Activated naive CD8-positive, alpha-beta T cell treated with anti-CD3 and anti-CD28 coated beads, Interleukin-2, amount 10 ng/mL, durations not matched to agents 7 days and 5 days (primary cell): ENCODE measurements at regions not wholly inside any gene's neighbourhood (a gene's known extent, or its start where the extent isn't known, plus 50 kb on each side); places are given as distances from the start of the nearest gene placed in this dataset.
"Not testable (repeated sequence)": the region's sequence is repeated elsewhere in the genome, so short reads cannot be mapped to it uniquely, and the experiment has no call there.

ENCODE experiments used
- ATAC-seq: fragments of 150-1000 bp; cut with Tn5 transposase; one replicate; pipeline ENCODE4 v1.10.0; 2021; ENCODE audit warnings: low read depth, moderate library complexity
- POLR2A ChIA-PET: fragments of 350-600 bp; sonication (Branson Sonifier 250); formaldehyde crosslinking; loops from one replicate; lab custom pipeline; 2021; ENCODE audit warnings: antibody characterized with exemption; lab: Charles Lee
- DNase-seq: peaks from one replicate; pipeline ENCODE4 v3.0.0; 2021
- H3K27ac Mint-ChIP-seq: one replicate; pipeline ENCODE4 v1.8.0; 2022; ENCODE audit warnings: mild to moderate bottlenecking, mixed read lengths
- H3K27me3 Mint-ChIP-seq: one replicate; pipeline ENCODE4 v1.8.0; 2022; ENCODE audit warnings: mild to moderate bottlenecking, moderate library complexity, mixed read lengths
- H3K36me3 Mint-ChIP-seq: one replicate; pipeline ENCODE4 v1.8.0; 2021; ENCODE audit warnings: mild to moderate bottlenecking, mixed read lengths
- H3K4me1 Mint-ChIP-seq: one replicate; pipeline ENCODE4 v1.8.0; 2021; ENCODE audit warnings: mixed read lengths
- H3K4me3 Mint-ChIP-seq: one replicate; pipeline ENCODE4 v1.8.0; 2022; ENCODE audit warnings: mild to moderate bottlenecking, moderate library complexity, mixed read lengths
- H3K9me3 Mint-ChIP-seq: one replicate; pipeline ENCODE4 v1.8.0; 2021; ENCODE audit warnings: mixed read lengths

DNA sequence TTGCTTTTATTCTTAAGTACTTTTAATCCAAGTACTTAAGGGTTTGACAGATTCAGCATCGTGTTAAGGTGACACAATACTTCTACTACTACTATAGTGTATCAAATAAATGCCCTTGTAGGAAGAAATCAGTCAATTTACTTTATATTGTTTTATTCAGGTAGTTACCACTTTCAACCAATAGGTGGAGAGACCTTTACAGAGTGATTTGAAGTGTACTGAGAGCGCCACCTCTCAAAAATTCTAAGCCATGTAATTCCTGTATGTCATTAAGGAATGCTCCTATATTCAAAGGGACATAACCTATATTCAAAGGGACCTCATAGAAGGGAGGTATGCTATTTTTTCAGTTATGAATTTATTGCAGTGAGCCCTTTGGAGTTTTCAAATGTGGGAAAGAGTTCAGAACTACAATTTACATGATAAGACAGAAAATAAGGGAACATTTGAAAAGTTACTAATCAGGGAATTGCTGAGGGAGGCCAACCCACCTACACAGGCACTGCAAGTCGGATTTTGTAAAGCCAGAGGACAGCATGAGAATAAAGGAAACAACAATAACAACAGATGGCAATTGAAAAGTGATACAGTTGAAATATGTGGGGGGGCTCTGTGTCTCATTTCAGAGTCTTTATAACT lies 955.6 kb downstream of the TBC1D32 start:
- Mint-ChIP-seq H3K9me3 (no peaks in the 10 kb centered on the region), H3K4me1 (no peaks in the 10 kb centered on the region), H3K36me3 (no peaks in the 10 kb centered on the region), H3K27ac (no peak overlapping the region), H3K4me3 (no peak overlapping the region), H3K27me3 (no peaks in the 10 kb centered on the region)
- POLR2A ChIA-PET = no interaction called here
- ATAC-seq (no peak), DNase-seq (no peak)

DNA sequence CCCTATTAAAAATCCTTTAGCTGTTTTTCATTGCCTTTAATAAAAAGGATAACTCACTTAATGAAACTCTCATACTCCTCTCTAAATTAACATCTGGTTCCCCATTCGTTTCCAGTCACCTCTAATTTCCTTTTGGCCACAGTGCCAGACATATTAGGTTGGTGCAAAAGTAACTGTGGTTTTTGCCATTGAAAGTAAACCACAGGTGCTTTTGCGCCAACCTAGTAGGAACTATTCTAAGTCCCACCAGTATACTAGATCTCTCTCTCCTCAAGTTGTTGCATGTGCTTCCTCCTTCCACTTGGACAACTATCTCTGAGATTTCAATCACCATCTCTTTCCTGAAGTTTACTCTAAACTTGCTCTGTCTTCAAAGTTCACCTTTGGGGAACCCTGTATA lies 961.1 kb downstream of the TBC1D32 start:
- Mint-ChIP-seq H3K36me3 (no peaks in the 10 kb centered on the region), H3K4me3 (no peak overlapping the region), H3K9me3 (no peaks in the 10 kb centered on the region), H3K27ac (no peak overlapping the region), H3K4me1 (no peaks in the 10 kb centered on the region), H3K27me3 (no peaks in the 10 kb centered on the region)
- DNase-seq = no peak
- POLR2A ChIA-PET = no interaction called here
- no peak for ATAC-seq

- peaks cover 4% of the 10 kb centered on the region for H3K9me3 Mint-ChIP-seq
- POLR2A ChIA-PET = no interaction called here
- ATAC-seq = no peak
- H3K27ac Mint-ChIP-seq = no peak overlapping the region
- H3K36me3 Mint-ChIP-seq = no peaks in the 10 kb centered on the region
- no peaks in the 10 kb centered on the region for H3K27me3 Mint-ChIP-seq
- no peak overlapping the region for H3K4me3 Mint-ChIP-seq
- no peaks in the 10 kb centered on the region for H3K4me1 Mint-ChIP-seq
- DNase-seq = no peak
Measured at GRCh38 chr6:120363429-120363828, 970.9 kb downstream of the TBC1D32 start.

GRCh38 chr6:120358535-120358934 lies 975.7 kb downstream of the TBC1D32 start:
- H3K27ac Mint-ChIP-seq, H3K36me3 Mint-ChIP-seq, H3K4me3 Mint-ChIP-seq, H3K27me3 Mint-ChIP-seq, POLR2A ChIA-PET, DNase-seq, ATAC-seq, H3K9me3 Mint-ChIP-seq, H3K4me1 Mint-ChIP-seq: not testable (repeated sequence)

GRCh38 chr6:120357447-120357846 lies 976.8 kb downstream of the TBC1D32 start:
- peaks cover 3% of the 10 kb centered on the region for H3K4me1 Mint-ChIP-seq
- H3K4me3 Mint-ChIP-seq = no peak overlapping the region
- no peak overlapping the region for H3K27ac Mint-ChIP-seq
- POLR2A ChIA-PET = no interaction called here
- no peaks in the 10 kb centered on the region for H3K27me3 Mint-ChIP-seq
- ATAC-seq (no peak), DNase-seq (no peak)
- H3K9me3 Mint-ChIP-seq = peaks cover 7% of the 10 kb centered on the region
- no peaks in the 10 kb centered on the region for H3K36me3 Mint-ChIP-seq

DNA sequence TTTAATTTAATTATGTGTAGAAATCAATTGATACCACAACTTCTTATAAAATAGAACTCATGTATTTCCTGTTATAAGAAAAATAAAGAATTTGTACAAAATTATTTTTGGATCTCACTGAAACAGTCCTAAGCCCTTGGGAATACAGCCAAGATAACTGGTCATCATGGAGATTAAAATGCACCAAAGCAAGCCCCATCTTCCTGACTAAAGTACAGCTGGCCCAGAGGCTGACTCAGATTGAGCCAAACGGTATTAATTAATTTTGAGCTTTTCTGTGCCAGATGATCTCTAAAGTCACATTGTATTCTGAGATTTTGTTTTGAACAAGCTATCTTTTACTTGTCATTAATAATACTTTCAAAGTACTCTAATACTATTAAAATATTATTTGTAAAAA lies 978.5 kb downstream of the TBC1D32 start:
- peaks cover 9% of the 10 kb centered on the region for H3K9me3 Mint-ChIP-seq
- no peaks in the 10 kb centered on the region for H3K36me3 Mint-ChIP-seq
- no peak overlapping the region for H3K4me3 Mint-ChIP-seq
- no peak for DNase-seq
- peaks cover 3% of the 10 kb centered on the region for H3K4me1 Mint-ChIP-seq
- H3K27me3 Mint-ChIP-seq = peaks cover 1% of the 10 kb centered on the region
- POLR2A ChIA-PET = no interaction called here
- ATAC-seq = no peak
- no peak overlapping the region for H3K27ac Mint-ChIP-seq

GRCh38 chr6:120354452-120355098 lies 979.7 kb downstream of the TBC1D32 start:
- H3K36me3 Mint-ChIP-seq = no peaks in the 10 kb centered on the region
- DNase-seq (no peak), ATAC-seq (peak; percentile 42)
- H3K9me3 Mint-ChIP-seq = peaks cover 9% of the 10 kb centered on the region
- H3K27me3 Mint-ChIP-seq = peaks cover 1% of the 10 kb centered on the region
- H3K4me1 Mint-ChIP-seq = peaks cover 3% of the 10 kb centered on the region
- H3K27ac Mint-ChIP-seq = no peak overlapping the region
- POLR2A ChIA-PET = no interaction called here
- no peak overlapping the region for H3K4me3 Mint-ChIP-seq

DNA sequence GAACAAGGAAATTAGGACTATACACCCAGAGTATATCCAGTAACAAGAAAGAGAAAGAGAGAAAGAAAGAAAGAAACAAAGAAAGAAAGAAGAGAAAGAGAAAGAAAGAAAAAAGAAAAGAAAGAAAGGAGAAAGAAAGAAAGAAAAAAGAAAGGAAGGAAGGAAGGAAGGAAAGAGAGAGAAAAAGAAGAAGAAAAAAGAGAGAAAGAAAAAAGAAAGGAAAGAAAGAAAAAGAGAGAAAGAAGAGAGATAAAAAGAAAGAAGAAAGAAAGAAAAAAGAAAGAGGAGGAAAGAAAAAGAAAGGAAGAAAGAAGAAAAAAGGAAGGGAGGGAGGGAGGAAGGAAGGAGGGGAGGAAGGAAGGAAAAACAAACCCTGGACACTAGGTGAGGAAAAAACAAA lies 981.8 kb downstream of the TBC1D32 start:
- Mint-ChIP-seq H3K9me3 (peaks cover 2% of the 10 kb centered on the region), H3K27me3 (peaks cover 1% of the 10 kb centered on the region), H3K36me3 (no peaks in the 10 kb centered on the region), H3K4me1 (peaks cover 3% of the 10 kb centered on the region), H3K4me3 (no peak overlapping the region), H3K27ac (no peak overlapping the region)
- POLR2A ChIA-PET = no interaction called here
- ATAC-seq = no peak
- DNase-seq = no peak

GRCh38 chr6:120348926-120349325 lies 985.4 kb downstream of the TBC1D32 start:
- POLR2A ChIA-PET = no interaction called here
- H3K4me1 Mint-ChIP-seq = no peaks in the 10 kb centered on the region
- peaks cover 2% of the 10 kb centered on the region for H3K9me3 Mint-ChIP-seq
- peaks cover 1% of the 10 kb centered on the region for H3K27me3 Mint-ChIP-seq
- no peak overlapping the region for H3K27ac Mint-ChIP-seq
- H3K36me3 Mint-ChIP-seq = no peaks in the 10 kb centered on the region
- no peak overlapping the region for H3K4me3 Mint-ChIP-seq
- no peak for ATAC-seq
- no peak for DNase-seq

DNA sequence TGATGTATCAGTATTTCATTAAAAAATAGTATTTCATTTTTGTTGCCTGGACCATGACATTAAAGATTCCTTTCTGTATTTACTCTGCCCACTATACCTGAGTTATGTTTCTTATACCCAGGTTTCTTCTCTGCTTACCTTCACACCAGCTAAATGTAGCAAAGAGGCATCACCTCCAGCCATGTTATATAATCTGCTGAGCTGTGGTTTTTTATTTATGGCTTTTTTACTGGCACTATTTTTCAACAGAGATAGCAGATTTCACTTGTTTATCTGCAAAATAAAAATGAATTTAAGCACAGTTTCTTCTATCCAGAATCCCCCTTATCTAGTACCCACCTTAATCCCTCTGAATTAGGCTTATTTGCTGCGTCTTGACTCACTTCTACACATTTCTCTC lies 979.0 kb upstream of the MAN1A1 start:
- no peak overlapping the region for H3K4me3 Mint-ChIP-seq
- H3K36me3 Mint-ChIP-seq = no peaks in the 10 kb centered on the region
- DNase-seq (no peak), ATAC-seq (no peak)
- no peak overlapping the region for H3K27ac Mint-ChIP-seq
- POLR2A ChIA-PET = no interaction called here
- H3K27me3 Mint-ChIP-seq = no peaks in the 10 kb centered on the region
- no peaks in the 10 kb centered on the region for H3K9me3 Mint-ChIP-seq
- H3K4me1 Mint-ChIP-seq = no peaks in the 10 kb centered on the region

DNA sequence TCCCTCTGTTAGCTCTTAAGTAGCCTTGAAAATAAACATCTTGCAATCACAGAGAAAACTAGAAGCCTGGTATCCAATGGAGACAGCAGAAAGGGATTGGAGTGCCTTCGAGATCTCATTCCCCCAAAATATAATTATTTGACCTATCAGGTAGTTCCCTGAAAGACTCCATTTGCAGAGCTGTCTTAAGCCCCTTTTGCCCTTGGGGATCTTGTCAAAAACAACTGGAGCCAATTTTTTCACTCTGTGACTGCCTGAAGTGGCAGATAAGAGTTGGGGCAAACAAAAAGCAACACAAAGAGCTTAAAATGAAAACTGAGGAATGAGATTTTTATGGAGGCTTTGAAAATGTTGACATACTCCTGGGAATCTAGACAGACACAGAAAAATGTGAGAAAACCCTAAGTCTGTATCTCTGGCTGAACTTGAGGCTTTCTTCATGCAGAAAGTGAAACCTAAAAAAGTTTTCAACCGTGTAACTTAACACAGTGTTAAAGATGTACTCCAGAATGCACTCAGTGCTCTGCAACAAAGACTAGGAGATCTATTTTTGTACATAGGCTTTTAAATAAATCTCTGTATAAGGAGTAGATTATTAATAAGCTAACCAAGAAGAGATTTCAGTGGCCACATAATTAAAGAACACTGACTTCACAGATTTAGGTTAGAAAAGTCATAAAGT lies 971.1 kb upstream of the MAN1A1 start:
- Mint-ChIP-seq H3K27ac (no peak overlapping the region), H3K9me3 (peaks cover 2% of the 10 kb centered on the region), H3K4me3 (no peak overlapping the region), H3K36me3 (no peaks in the 10 kb centered on the region), H3K4me1 (no peaks in the 10 kb centered on the region), H3K27me3 (no peaks in the 10 kb centered on the region)
- DNase-seq (no peak), ATAC-seq (no peak)
- POLR2A ChIA-PET = no interaction called here

DNA sequence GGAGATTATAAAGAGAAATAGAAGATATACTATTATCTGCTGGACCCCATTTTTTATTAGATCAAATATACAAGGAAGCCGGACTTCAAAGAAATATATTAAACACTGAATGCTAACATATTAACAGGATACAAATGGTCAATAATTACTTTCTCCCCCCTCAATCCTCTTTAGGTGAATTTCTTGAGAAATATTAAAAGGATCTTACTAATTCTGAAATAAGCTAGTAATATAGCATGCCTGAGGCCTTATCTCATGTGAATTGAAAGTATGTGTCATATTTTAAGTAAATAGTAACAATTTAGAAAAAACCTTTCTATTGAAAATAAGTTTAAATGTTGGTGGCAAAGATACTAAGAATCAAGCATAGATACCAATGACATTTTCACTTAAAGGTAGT lies 954.7 kb upstream of the MAN1A1 start:
- no peak overlapping the region for H3K4me3 Mint-ChIP-seq
- no peaks in the 10 kb centered on the region for H3K36me3 Mint-ChIP-seq
- H3K27ac Mint-ChIP-seq = no peak overlapping the region
- no peaks in the 10 kb centered on the region for H3K9me3 Mint-ChIP-seq
- no peaks in the 10 kb centered on the region for H3K27me3 Mint-ChIP-seq
- no peaks in the 10 kb centered on the region for H3K4me1 Mint-ChIP-seq
- no peak for DNase-seq
- POLR2A ChIA-PET = no interaction called here
- no peak for ATAC-seq

GRCh38 chr6:120303527-120303926 lies 954.0 kb upstream of the MAN1A1 start:
- H3K4me1 Mint-ChIP-seq = no peaks in the 10 kb centered on the region
- H3K4me3 Mint-ChIP-seq = no peak overlapping the region
- H3K36me3 Mint-ChIP-seq = no peaks in the 10 kb centered on the region
- H3K27ac Mint-ChIP-seq = no peak overlapping the region
- ATAC-seq (no peak), DNase-seq (no peak)
- POLR2A ChIA-PET = no interaction called here
- H3K27me3 Mint-ChIP-seq = no peaks in the 10 kb centered on the region
- no peaks in the 10 kb centered on the region for H3K9me3 Mint-ChIP-seq

DNA sequence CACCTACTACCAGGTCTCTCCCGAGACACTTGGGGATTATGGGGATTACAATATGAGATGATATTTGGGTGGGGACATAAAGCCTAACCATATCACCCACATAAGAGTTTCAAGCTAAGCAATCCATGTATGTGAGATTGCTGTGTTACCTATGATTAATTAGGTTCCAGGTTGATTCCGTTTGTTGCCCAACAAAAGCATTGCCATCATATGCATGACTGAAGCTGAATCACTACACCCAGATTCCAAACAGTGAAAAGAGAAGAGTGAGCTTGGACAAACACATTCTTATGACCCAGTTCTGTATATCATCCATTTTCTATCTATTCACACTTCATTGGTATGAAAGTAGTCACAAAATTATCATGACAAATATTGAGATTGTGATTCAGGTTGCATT lies 952.5 kb upstream of the MAN1A1 start:
- H3K9me3 Mint-ChIP-seq = no peaks in the 10 kb centered on the region
- H3K27ac Mint-ChIP-seq = no peak overlapping the region
- H3K27me3 Mint-ChIP-seq = no peaks in the 10 kb centered on the region
- POLR2A ChIA-PET = no interaction called here
- H3K4me1 Mint-ChIP-seq = no peaks in the 10 kb centered on the region
- no peak for ATAC-seq
- DNase-seq = no peak
- H3K36me3 Mint-ChIP-seq = no peaks in the 10 kb centered on the region
- H3K4me3 Mint-ChIP-seq = no peak overlapping the region
